Coronary artery (tissue), 2 donors: ENCODE measurements at regions not wholly inside any gene's neighbourhood (a gene's known extent, or its start where the extent isn't known, plus 50 kb on each side); places are given as distances from the start of the nearest gene placed in this dataset.

ENCODE experiments used
- DNase-seq: peaks from one replicate; pipeline ENCODE4 v3.0.0-alpha.2; 2017; ENCODE audit warnings: low spot score
- H3K27ac ChIP-seq, 2 donors: fragments of 200-600 bp; sonication (generic); one replicate each; pipeline ENCODE4 v1.5.1; 2016 to 2019
- H3K4me3 ChIP-seq: fragments of 200-600 bp; sonication (generic); 2 replicates; pipeline ENCODE4 v1.5.1; 2016; ENCODE audit warnings: mild to moderate bottlenecking, moderate library complexity
- CTCF ChIP-seq: fragments of 200-600 bp; sonication (generic); IDR thresholded peaks from one replicate; pipeline ENCODE4 v1.5.1; 2019; ENCODE audit warnings: antibody characterized with exemption

- no peak overlapping the region for H3K27ac ChIP-seq
- DNase-seq: no peak
- no peak for TF ChIP-seq CTCF
Observed at GRCh38 chr12:106001837-106002218, 136.9 kb downstream of the NUAK1 start.

GRCh38 chr12:106003297-106003696 lies 135.5 kb downstream of the NUAK1 start:
- Histone ChIP-seq H3K4me3 (no peak overlapping the region), H3K27ac (no peak overlapping the region)
- no peak for TF ChIP-seq CTCF
- no peak for DNase-seq

More at GRCh38 chr12:106001837-106002218, 136.9 kb downstream of the NUAK1 start:
- no peak overlapping the region for H3K4me3 ChIP-seq

GRCh38 chr12:106004289-106004688 lies 134.5 kb downstream of the NUAK1 start:
- TF ChIP-seq CTCF: no peak

GRCh38 chr12:106006382-106006781 lies 132.4 kb downstream of the NUAK1 start:
- Histone ChIP-seq H3K27ac (no peak overlapping the region), H3K4me3 (no peak overlapping the region)
- TF ChIP-seq CTCF: no peak
- DNase-seq: no peak

More at GRCh38 chr12:106004289-106004688, 134.5 kb downstream of the NUAK1 start:
- DNase-seq: no peak
- Histone ChIP-seq H3K27ac (no peak overlapping the region), H3K4me3 (no peak overlapping the region)

GRCh38 chr12:106006940-106007339 lies 131.8 kb downstream of the NUAK1 start:
- no peak for DNase-seq
- H3K27ac ChIP-seq: no peak overlapping the region
- H3K4me3 ChIP-seq: no peak overlapping the region

GRCh38 chr12:106010741-106011140 lies 128.0 kb downstream of the NUAK1 start:
- no peak for TF ChIP-seq CTCF
- Histone ChIP-seq H3K27ac (no peak overlapping the region), H3K4me3 (no peak overlapping the region)
- no peak for DNase-seq

More at GRCh38 chr12:106006940-106007339, 131.8 kb downstream of the NUAK1 start:
- TF ChIP-seq CTCF: no peak
